ENCODE measurements at regions not wholly inside any gene's neighbourhood (a gene's known extent, or its start where the extent isn't known, plus 50 kb on each side); places are given as distances from the start of the nearest gene placed in this dataset.

GRCh38 chr11:13859892-13860291, 102.6 kb upstream of the SPON1 start:
- Histone ChIP-seq H3K36me3 (replicated peaks in 1 of 2; ENCODE audit: control insufficient read depth in 1 of 2, insufficient read depth in 2 of 2, low read length in 2 of 2) (no peaks in the 10 kb centered on the region), H3K4me2 (ENCODE audit: low read depth, low read length) (no peak overlapping the region), H3K9ac (ENCODE audit: insufficient read depth, low read depth, low read length) (no peak overlapping the region), H3K27me3 (ENCODE audit: control insufficient read depth in 1 of 2, insufficient read depth in 2 of 2, low read length in 2 of 2) (no peaks in the 10 kb centered on the region; a peak in 1 of 5 replicates), H3K27ac (ENCODE audit: extremely low read length, insufficient read depth, low read length) (no peak overlapping the region), H3K4me1 (ENCODE audit: insufficient read depth, low read length) (no peaks in the 10 kb centered on the region), H4K20me1 (ENCODE audit: insufficient read depth, low read length) (no peaks in the 10 kb centered on the region), H3K9me3 (ENCODE audit: low read length) (no peaks in the 10 kb centered on the region), H3K4me3 (replicated peaks in 1 of 3; ENCODE audit: insufficient read depth in 1 of 3, low read depth in 2 of 3, low read length in 3 of 3) (no peak overlapping the region), H2AFZ (ENCODE audit: low read length) (no peak overlapping the region), H3K79me2 (ENCODE audit: insufficient read depth, low read length) (no peaks in the 10 kb centered on the region)
- DNase-seq (ENCODE audit: low spot score) (no peak), ATAC-seq (no peak), FAIRE-seq (no peak)
- WGBS (ENCODE audit: low lambda C conversion rate) = 0% methylated on average over 8 of the region's 9 CpGs
- TF ChIP-seq CENPX (CRISPR knock-in tag; IDR thresholded peaks at IDR 0.05) (no peak), DR1 (CRISPR knock-in tag; IDR thresholded peaks at IDR 0.05) (no peak), RBM39 (IDR thresholded peaks at IDR 0.05; ENCODE audit: low read depth, low read length, poor library complexity, severe bottlenecking) (no peak), KDM5B (CRISPR knock-in tag; IDR thresholded peaks at IDR 0.05; ENCODE audit: borderline replicate concordance) (no peak)
- TF ChIP-seq, protein P1, sequence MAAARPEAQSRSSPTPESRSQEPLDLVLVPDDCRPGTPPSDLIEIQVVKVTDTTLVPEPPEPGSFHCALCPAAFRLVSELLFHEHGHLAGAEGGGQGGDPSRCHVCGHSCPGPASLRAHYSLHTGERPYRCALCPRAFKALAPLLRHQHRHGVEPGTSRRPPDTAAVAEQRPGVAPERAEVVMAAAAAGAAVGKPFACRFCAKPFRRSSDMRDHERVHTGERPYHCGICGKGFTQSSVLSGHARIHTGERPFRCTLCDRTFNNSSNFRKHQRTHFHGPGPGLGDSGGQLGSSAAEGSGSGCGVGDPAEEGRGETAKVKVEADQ (CRISPR knock-in tag; IDR thresholded peaks at IDR 0.05; ENCODE audit: borderline replicate concordance) = no peak
- ChIA-PET POLR2A (no interaction called here), CTCF (ENCODE audit: low intra/inter-chr PET ratio, low total read pairs) (no interaction called here)
- BruUV-seq (replicated peaks) = no TSS peak
- in situ Hi-C loops (cut with HindIII; ENCODE audit: extremely low pct_ligation_motif_present, low pct_unique_long_range_greater_than_20kb) = no loop called here
- intact Hi-C loops (cut with micrococcal nuclease; ENCODE audit: unreplicated experiment) = no loop called here

GRCh38 chr11:13861411-13861810, 101.1 kb upstream of the SPON1 start:
- H3K9me3 ChIP-seq (ENCODE audit: low read length) = no peaks in the 10 kb centered on the region
- no peak overlapping the region for H3K4me2 ChIP-seq (ENCODE audit: low read depth, low read length)
- CTCF ChIA-PET (ENCODE audit: low intra/inter-chr PET ratio, low total read pairs) = no interaction called here
- 6% methylated on average over 3 of the region's 3 CpGs for WGBS (ENCODE audit: low lambda C conversion rate)
- no TSS peak for BruUV-seq (replicated peaks)
- no peaks in the 10 kb centered on the region for H3K79me2 ChIP-seq (ENCODE audit: insufficient read depth, low read length)
- no peak overlapping the region for H3K9ac ChIP-seq (ENCODE audit: insufficient read depth, low read depth, low read length)
- H3K36me3 ChIP-seq (replicated peaks in 1 of 2; ENCODE audit: control insufficient read depth in 1 of 2, insufficient read depth in 2 of 2, low read length in 2 of 2) = no peaks in the 10 kb centered on the region
- H3K27ac ChIP-seq (ENCODE audit: extremely low read length, insufficient read depth, low read length) = no peak overlapping the region
- no peak overlapping the region for H2AFZ ChIP-seq (ENCODE audit: low read length)
- in situ Hi-C loops (cut with HindIII; ENCODE audit: extremely low pct_ligation_motif_present, low pct_unique_long_range_greater_than_20kb) (no loop called here), intact Hi-C loops (cut with micrococcal nuclease; ENCODE audit: unreplicated experiment) (no loop called here)
- H4K20me1 ChIP-seq (ENCODE audit: insufficient read depth, low read length) = no peaks in the 10 kb centered on the region
- FAIRE-seq (no peak), DNase-seq (ENCODE audit: low spot score) (no peak), ATAC-seq (no peak)
- H3K4me1 ChIP-seq (ENCODE audit: insufficient read depth, low read length) = no peaks in the 10 kb centered on the region
- H3K27me3 ChIP-seq (ENCODE audit: control insufficient read depth in 1 of 2, insufficient read depth in 2 of 2, low read length in 2 of 2) = no peaks in the 10 kb centered on the region; a peak in 1 of 5 replicates
- H3K4me3 ChIP-seq (replicated peaks in 1 of 3; ENCODE audit: insufficient read depth in 1 of 3, low read depth in 2 of 3, low read length in 3 of 3) = no peak overlapping the region
- POLR2A ChIA-PET = no interaction called here
- TF ChIP-seq PAWR (CRISPR knock-in tag; IDR thresholded peaks at IDR 0.05; ENCODE audit: borderline replicate concordance) (no peak), KLF16 (CRISPR knock-in tag; IDR thresholded peaks at IDR 0.05) (no peak), RAD51 (IDR thresholded peaks at IDR 0.05; ENCODE audit: borderline replicate concordance) (no peak), XRCC5 (optimal IDR thresholded peaks at IDR 0.05; ENCODE audit: low read length) (no peak), AHR (CRISPR knock-in tag; IDR thresholded peaks at IDR 0.05) (no peak), CEBPB (IDR thresholded peaks at IDR 0.05; ENCODE audit: borderline replicate concordance, low read depth, low read length) (no peak), ZNF335 (CRISPR knock-in tag; IDR thresholded peaks at IDR 0.05) (no peak), NBN (conservative IDR thresholded peaks at IDR 0.05) (no peak), ZFY (CRISPR knock-in tag; IDR thresholded peaks at IDR 0.05) (no peak), ELF3 (CRISPR knock-in tag; IDR thresholded peaks at IDR 0.05) (no peak), SMARCE1 (IDR thresholded peaks at IDR 0.05; ENCODE audit: borderline replicate concordance) (no peak), MTF1 (CRISPR knock-in tag; IDR thresholded peaks at IDR 0.05) (no peak)
- TF ChIP-seq, protein P2, sequence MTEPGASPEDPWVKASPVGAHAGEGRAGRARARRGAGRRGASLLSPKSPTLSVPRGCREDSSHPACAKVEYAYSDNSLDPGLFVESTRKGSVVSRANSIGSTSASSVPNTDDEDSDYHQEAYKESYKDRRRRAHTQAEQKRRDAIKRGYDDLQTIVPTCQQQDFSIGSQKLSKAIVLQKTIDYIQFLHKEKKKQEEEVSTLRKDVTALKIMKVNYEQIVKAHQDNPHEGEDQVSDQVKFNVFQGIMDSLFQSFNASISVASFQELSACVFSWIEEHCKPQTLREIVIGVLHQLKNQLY (CRISPR knock-in tag; IDR thresholded peaks at IDR 0.05) = no peak
